HUES64 (cell line): ENCODE measurements at regions not wholly inside any gene's neighbourhood (a gene's known extent, or its start where the extent isn't known, plus 50 kb on each side); places are given as distances from the start of the nearest gene placed in this dataset.

Experiments used
- H3K27ac ChIP-seq: 2 replicates; pipeline ENCODE4 v1.7.0; 2013; ENCODE audit warnings: low read depth, low read length, inconsistent platforms
- H3K27me3 ChIP-seq: 2 replicates; pipeline ENCODE4 v1.6.1; 2013; ENCODE audit warnings: mild to moderate bottlenecking, low read length; ENCODE audit not compliant: insufficient read depth
- H3K36me3 ChIP-seq: 2 replicates; pipeline ENCODE4 v1.6.1; 2013; ENCODE audit warnings: mild to moderate bottlenecking, low read length; ENCODE audit not compliant: insufficient read depth
- H3K4me1 ChIP-seq: 2 replicates; pipeline ENCODE4 v1.6.1; 2013; ENCODE audit warnings: mild to moderate bottlenecking, low read length, moderate library complexity; ENCODE audit not compliant: insufficient read depth
- H3K4me3 ChIP-seq: 2 replicates; pipeline ENCODE4 v1.5.1; 2013; ENCODE audit warnings: mild to moderate bottlenecking, low read length, moderate library complexity
- H3K9ac ChIP-seq: 2 replicates; pipeline ENCODE4 v1.6.1; 2013; ENCODE audit warnings: mild to moderate bottlenecking, low read depth, low read length
- H3K9me3 ChIP-seq: 2 replicates; pipeline ENCODE4 v1.6.1; 2013; ENCODE audit warnings: low read depth, low read length; ENCODE audit not compliant: insufficient read depth
- WGBS: fragments of 150-250, 120-280 bp; methylation state at CpG from one replicate; pipeline ENCODE4 v1.1.7; 2013; ENCODE audit warnings: missing lambda C conversion rate; 5-methylcytosine and 5-hydroxymethylcytosine counted together

- Histone ChIP-seq H3K9ac (no peak overlapping the region), H3K27me3 (no peaks in the 10 kb centered on the region), H3K4me1 (no peaks in the 10 kb centered on the region), H3K9me3 (peaks cover 4% of the 10 kb centered on the region; the same call in 1 of the 2 replicates), H3K27ac (no peak overlapping the region), H3K4me3 (no peak overlapping the region), H3K36me3 (no peaks in the 10 kb centered on the region)
- 83% methylated on average over 8 of the region's 8 CpGs for WGBS
Measured at GRCh38 chr2:54360055-54360792, 95.9 kb upstream of the SPTBN1 start.

GRCh38 chr2:54364409-54364808, 91.7 kb upstream of the SPTBN1 start:
- no peak overlapping the region for H3K4me3 ChIP-seq
- no peak overlapping the region for H3K27ac ChIP-seq
- 100% methylated on average over 1 of the region's 3 CpGs for WGBS
- no peaks in the 10 kb centered on the region for H3K4me1 ChIP-seq
- no peaks in the 10 kb centered on the region for H3K36me3 ChIP-seq
- H3K27me3 ChIP-seq = no peaks in the 10 kb centered on the region
- H3K9ac ChIP-seq = no peak overlapping the region
- H3K9me3 ChIP-seq = peaks cover 43% of the 10 kb centered on the region

GRCh38 chr2:54365661-54366060, 90.5 kb upstream of the SPTBN1 start:
- Histone ChIP-seq H3K27me3 (no peaks in the 10 kb centered on the region), H3K27ac (no peak overlapping the region), H3K9me3 (peaks cover 45% of the 10 kb centered on the region), H3K36me3 (no peaks in the 10 kb centered on the region), H3K9ac (no peak overlapping the region), H3K4me3 (no peak overlapping the region), H3K4me1 (no peaks in the 10 kb centered on the region)
- WGBS = 86% methylated on average over 1 of the region's 1 CpG

GRCh38 chr2:54366487-54367280, 89.4 kb upstream of the SPTBN1 start:
- Histone ChIP-seq H3K4me1 (no peaks in the 10 kb centered on the region), H3K27ac (no peak overlapping the region), H3K27me3 (no peaks in the 10 kb centered on the region), H3K4me3 (no peak overlapping the region), H3K9ac (no peak overlapping the region), H3K9me3 (peaks cover 45% of the 10 kb centered on the region), H3K36me3 (no peaks in the 10 kb centered on the region)
- 94% methylated on average over 2 of the region's 3 CpGs for WGBS

GRCh38 chr2:54370405-54371104, 85.6 kb upstream of the SPTBN1 start:
- no peaks in the 10 kb centered on the region for H3K4me1 ChIP-seq
- H3K27me3 ChIP-seq = no peaks in the 10 kb centered on the region
- H3K27ac ChIP-seq = no peak overlapping the region
- no peaks in the 10 kb centered on the region for H3K36me3 ChIP-seq
- peaks cover 38% of the 10 kb centered on the region for H3K9me3 ChIP-seq
- H3K4me3 ChIP-seq = no peak overlapping the region
- 89% methylated on average over 7 of the region's 7 CpGs for WGBS
- no peak overlapping the region for H3K9ac ChIP-seq

- WGBS = 96% methylated on average over 7 of the region's 7 CpGs
- Histone ChIP-seq H3K27me3 (no peaks in the 10 kb centered on the region), H3K4me1 (no peaks in the 10 kb centered on the region), H3K9ac (no peak overlapping the region), H3K27ac (no peak overlapping the region), H3K4me3 (no peak overlapping the region), H3K36me3 (no peaks in the 10 kb centered on the region), H3K9me3 (peaks cover 28% of the 10 kb centered on the region)
Measured at GRCh38 chr2:54371460-54372065, 84.6 kb upstream of the SPTBN1 start.

GRCh38 chr2:54372361-54372760, 83.8 kb upstream of the SPTBN1 start:
- Histone ChIP-seq H3K9me3 (peaks cover 20% of the 10 kb centered on the region), H3K9ac (no peak overlapping the region), H3K27ac (no peak overlapping the region), H3K36me3 (no peaks in the 10 kb centered on the region), H3K27me3 (no peaks in the 10 kb centered on the region), H3K4me3 (no peak overlapping the region), H3K4me1 (no peaks in the 10 kb centered on the region)
- WGBS = 90% methylated on average over 4 of the region's 4 CpGs

GRCh38 chr2:54373855-54374254, 82.3 kb upstream of the SPTBN1 start:
- no peak overlapping the region for H3K4me3 ChIP-seq
- no peaks in the 10 kb centered on the region for H3K36me3 ChIP-seq
- H3K9ac ChIP-seq = no peak overlapping the region
- peaks cover 6% of the 10 kb centered on the region for H3K9me3 ChIP-seq
- H3K27me3 ChIP-seq = no peaks in the 10 kb centered on the region
- H3K4me1 ChIP-seq = peaks cover 11% of the 10 kb centered on the region
- no peak overlapping the region for H3K27ac ChIP-seq
- WGBS = 95% methylated on average over 3 of the region's 3 CpGs

- Histone ChIP-seq H3K4me1 (peaks cover 11% of the 10 kb centered on the region), H3K36me3 (no peaks in the 10 kb centered on the region), H3K9ac (no peak overlapping the region), H3K27me3 (no peaks in the 10 kb centered on the region), H3K4me3 (no peak overlapping the region), H3K27ac (no peak overlapping the region), H3K9me3 (no peaks in the 10 kb centered on the region)
- WGBS = 97% methylated on average over 5 of the region's 5 CpGs
Measured at GRCh38 chr2:54374591-54375364, 81.3 kb upstream of the SPTBN1 start.

GRCh38 chr2:54377451-54377850, 78.7 kb upstream of the SPTBN1 start:
- 90% methylated on average over 3 of the region's 3 CpGs for WGBS
- H3K27me3 ChIP-seq = no peaks in the 10 kb centered on the region

More at GRCh38 chr2:54377451-54377850, 78.7 kb upstream of the SPTBN1 start:
- Histone ChIP-seq H3K27ac (no peak overlapping the region), H3K36me3 (no peaks in the 10 kb centered on the region), H3K9me3 (no peaks in the 10 kb centered on the region), H3K4me3 (no peak overlapping the region), H3K4me1 (peaks cover 11% of the 10 kb centered on the region), H3K9ac (no peak overlapping the region)
